Type B pancreatic cell (in vitro differentiated cells): ENCODE measurements at regions not wholly inside any gene's neighbourhood (a gene's known extent, or its start where the extent isn't known, plus 50 kb on each side); places are given as distances from the start of the nearest gene placed in this dataset.

Experiments
- DNase-seq: peaks from one replicate; pipeline ENCODE4 v3.0.0; 2021; ENCODE audit warnings: mixed read lengths; ENCODE audit not compliant: unreplicated experiment; ENCODE audit errors: extremely low spot score
- H3K27ac Mint-ChIP-seq: 2 replicates; pipeline ENCODE4 v1.8.0; 2021; ENCODE audit warnings: mild to moderate bottlenecking, mixed read lengths
- H3K27me3 Mint-ChIP-seq: 2 replicates; pipeline ENCODE4 v1.8.0; 2021; ENCODE audit warnings: mixed read lengths
- H3K36me3 Mint-ChIP-seq: 2 replicates; pipeline ENCODE4 v1.8.0; 2021; ENCODE audit warnings: mixed read lengths
- H3K4me1 Mint-ChIP-seq: one replicate; pipeline ENCODE4 v1.8.0; 2021; ENCODE audit warnings: mixed read lengths; ENCODE audit not compliant: unreplicated experiment
- H3K4me3 Mint-ChIP-seq: 2 replicates; pipeline ENCODE4 v1.8.0; 2021; ENCODE audit warnings: mild to moderate bottlenecking, mixed read lengths
- H3K9me3 Mint-ChIP-seq: 2 replicates; pipeline ENCODE4 v1.8.0; 2021; ENCODE audit warnings: mixed read lengths
- TF ChIP-seq, protein P1 (sequence below): fragments of 200-600 bp; sonication (generic); conservative IDR thresholded peaks from 2 replicates; pipeline ENCODE4 v1.5.0; 2021; ENCODE audit warnings: antibody characterized with exemption, mild to moderate bottlenecking

GRCh38 chr14:62455446-62455845 is 589.8 kb downstream of the KCNH5 start:
- Mint-ChIP-seq H3K27ac (no peak overlapping the region), H3K4me1 (no peaks in the 10 kb centered on the region), H3K9me3 (no peaks in the 10 kb centered on the region), H3K4me3 (no peak overlapping the region), H3K36me3 (no peaks in the 10 kb centered on the region), H3K27me3 (no peaks in the 10 kb centered on the region)
- TF ChIP-seq, protein P1, sequence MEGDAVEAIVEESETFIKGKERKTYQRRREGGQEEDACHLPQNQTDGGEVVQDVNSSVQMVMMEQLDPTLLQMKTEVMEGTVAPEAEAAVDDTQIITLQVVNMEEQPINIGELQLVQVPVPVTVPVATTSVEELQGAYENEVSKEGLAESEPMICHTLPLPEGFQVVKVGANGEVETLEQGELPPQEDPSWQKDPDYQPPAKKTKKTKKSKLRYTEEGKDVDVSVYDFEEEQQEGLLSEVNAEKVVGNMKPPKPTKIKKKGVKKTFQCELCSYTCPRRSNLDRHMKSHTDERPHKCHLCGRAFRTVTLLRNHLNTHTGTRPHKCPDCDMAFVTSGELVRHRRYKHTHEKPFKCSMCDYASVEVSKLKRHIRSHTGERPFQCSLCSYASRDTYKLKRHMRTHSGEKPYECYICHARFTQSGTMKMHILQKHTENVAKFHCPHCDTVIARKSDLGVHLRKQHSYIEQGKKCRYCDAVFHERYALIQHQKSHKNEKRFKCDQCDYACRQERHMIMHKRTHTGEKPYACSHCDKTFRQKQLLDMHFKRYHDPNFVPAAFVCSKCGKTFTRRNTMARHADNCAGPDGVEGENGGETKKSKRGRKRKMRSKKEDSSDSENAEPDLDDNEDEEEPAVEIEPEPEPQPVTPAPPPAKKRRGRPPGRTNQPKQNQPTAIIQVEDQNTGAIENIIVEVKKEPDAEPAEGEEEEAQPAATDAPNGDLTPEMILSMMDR = no peak
- no peak for DNase-seq

DNA sequence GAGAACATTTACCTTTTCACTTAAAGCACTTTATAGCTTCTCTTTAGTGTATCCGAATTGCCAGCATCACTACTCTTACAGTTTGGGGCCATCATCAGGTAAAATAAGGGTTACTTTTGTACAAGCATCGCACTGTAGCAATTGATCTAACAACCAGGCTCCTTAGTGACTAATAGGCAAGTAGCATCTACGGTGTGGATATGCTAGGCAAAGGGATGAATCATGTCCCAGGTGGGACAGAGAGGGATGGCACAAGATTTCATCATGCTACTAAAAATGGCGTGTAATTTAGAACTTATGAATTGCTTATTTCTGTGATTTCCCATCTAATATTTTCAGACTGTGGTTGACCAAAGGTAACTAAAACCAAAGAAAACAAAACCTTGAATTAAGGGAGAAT is 582.3 kb downstream of the KCNH5 start:
- Mint-ChIP-seq H3K4me1 (no peaks in the 10 kb centered on the region), H3K4me3 (no peak overlapping the region), H3K27me3 (no peaks in the 10 kb centered on the region), H3K36me3 (no peaks in the 10 kb centered on the region), H3K27ac (no peak overlapping the region), H3K9me3 (no peaks in the 10 kb centered on the region)
- DNase-seq = no peak
- TF ChIP-seq, protein P1 = no peak

GRCh38 chr14:62468946-62469345 is 576.3 kb downstream of the KCNH5 start:
- Mint-ChIP-seq H3K4me3 (no peak overlapping the region), H3K27me3 (no peaks in the 10 kb centered on the region), H3K9me3 (no peaks in the 10 kb centered on the region), H3K4me1 (no peaks in the 10 kb centered on the region), H3K36me3 (no peaks in the 10 kb centered on the region), H3K27ac (no peak overlapping the region)
- TF ChIP-seq, protein P1 = no peak
- DNase-seq = no peak

DNA sequence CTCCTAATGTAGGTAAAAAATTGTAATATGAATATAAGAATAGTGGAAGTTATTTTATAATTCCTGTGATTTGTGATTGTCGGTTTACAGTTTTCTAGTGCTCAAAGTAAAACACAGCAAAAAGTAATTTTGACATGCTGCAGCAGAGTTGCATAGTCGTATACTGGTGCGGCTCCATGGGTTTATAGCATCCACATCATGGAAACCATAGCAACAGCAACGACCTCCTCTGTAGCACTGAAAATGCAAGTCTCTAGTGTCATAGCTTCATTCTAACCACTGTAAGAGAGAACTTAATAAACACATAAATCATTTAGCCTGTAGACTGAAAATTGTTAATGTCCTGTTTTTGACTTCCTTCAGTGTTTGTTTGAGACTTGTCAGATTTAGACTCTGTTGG is 574.3 kb downstream of the KCNH5 start:
- no peaks in the 10 kb centered on the region for H3K36me3 Mint-ChIP-seq
- H3K4me3 Mint-ChIP-seq = no peak overlapping the region
- DNase-seq = no peak
- H3K27me3 Mint-ChIP-seq = no peaks in the 10 kb centered on the region
- no peak overlapping the region for H3K27ac Mint-ChIP-seq
- H3K4me1 Mint-ChIP-seq = no peaks in the 10 kb centered on the region
- H3K9me3 Mint-ChIP-seq = no peaks in the 10 kb centered on the region
- TF ChIP-seq, protein P1 = no peak

DNA sequence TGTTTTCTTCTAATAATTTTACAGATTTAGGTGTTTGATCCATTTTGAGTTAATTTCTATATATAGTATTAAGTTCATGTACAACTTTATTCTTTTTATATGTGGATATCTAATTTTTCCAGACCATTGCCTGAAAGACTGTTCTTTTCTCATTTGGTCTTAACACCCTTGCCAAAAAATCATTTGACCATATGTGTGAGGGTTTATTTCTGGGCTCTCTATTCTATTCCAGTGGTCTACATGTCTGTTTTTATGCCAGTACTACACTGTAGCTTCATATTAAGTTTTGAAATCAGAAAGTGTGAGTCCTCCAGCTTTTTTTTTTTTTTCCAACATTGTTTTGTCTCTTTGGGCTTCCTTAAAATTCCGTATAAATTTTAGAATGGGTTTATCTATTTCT is 554.1 kb downstream of the KCNH5 start:
- no peak overlapping the region for H3K4me3 Mint-ChIP-seq
- DNase-seq = no peak
- TF ChIP-seq, protein P1 = no peak
- no peak overlapping the region for H3K27ac Mint-ChIP-seq
- H3K36me3 Mint-ChIP-seq = no peaks in the 10 kb centered on the region
- H3K9me3 Mint-ChIP-seq = no peaks in the 10 kb centered on the region
- no peaks in the 10 kb centered on the region for H3K27me3 Mint-ChIP-seq
- H3K4me1 Mint-ChIP-seq = no peaks in the 10 kb centered on the region

DNA sequence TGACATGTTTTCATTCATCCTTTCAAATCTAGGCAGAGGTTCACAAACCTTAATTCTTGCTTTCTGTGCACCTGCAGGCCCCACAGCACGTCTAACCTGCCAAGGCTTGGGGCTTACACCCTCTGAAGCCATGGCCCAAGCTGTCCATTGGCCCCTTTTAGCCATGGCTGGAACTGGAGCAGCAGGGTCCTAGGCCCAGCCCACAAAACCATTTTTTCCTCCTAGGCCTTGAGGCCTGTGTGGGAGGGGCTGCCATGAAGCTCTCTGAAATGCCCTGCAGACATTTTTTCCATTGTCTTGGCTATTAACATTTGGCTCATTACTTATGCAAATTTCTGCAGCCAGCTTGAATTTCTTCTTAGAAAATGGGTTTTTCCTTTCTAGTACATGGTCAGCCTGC is 547.5 kb downstream of the KCNH5 start:
- Mint-ChIP-seq H3K27me3 (no peaks in the 10 kb centered on the region), H3K27ac (no peak overlapping the region)

More for the DNA sequence above, 547.5 kb downstream of the KCNH5 start:
- no peaks in the 10 kb centered on the region for H3K36me3 Mint-ChIP-seq
- no peak overlapping the region for H3K4me3 Mint-ChIP-seq
- TF ChIP-seq, protein P1 = no peak
- no peak for DNase-seq
- H3K9me3 Mint-ChIP-seq = no peaks in the 10 kb centered on the region
- H3K4me1 Mint-ChIP-seq = no peaks in the 10 kb centered on the region
